PC-9 (cell line): ENCODE measurements at regions not wholly inside any gene's neighbourhood (a gene's known extent, or its start where the extent isn't known, plus 50 kb on each side); places are given as distances from the start of the nearest gene placed in this dataset.

Experiments
- BruUV-seq: library from RNA; stranded (reverse); fragments of 400-500 nt; replicated peaks from 2 replicates; lab custom pipeline; 2021; lab: Mats Ljungman, UMichigan
- CTCF ChIA-PET: fragments of 300-600 bp; sonication (Branson Sonifier 250); formaldehyde crosslinking; loops from one replicate; lab custom pipeline; 2022; ENCODE audit warnings: antibody characterized with exemption; lab: Charles Lee
- POLR2A ChIA-PET: fragments of 300-600 bp; sonication (Branson Sonifier 250); formaldehyde crosslinking; loops from one replicate; lab custom pipeline; 2022; ENCODE audit warnings: antibody characterized with exemption; ENCODE audit not compliant: unreplicated experiment; lab: Charles Lee
- DNase-seq, 2 experiments: peaks; one replicate each; pipeline versions ENCODE4 v3.0.0 to v3.0.0-alpha.2; 2015 to 2022; ENCODE audit warnings: mixed read lengths in 1 of 2
- H2AFZ ChIP-seq: fragments of 200-600 bp; sonication (generic); 2 replicates; pipeline ENCODE4 v1.8.1; 2017; ENCODE audit warnings: antibody characterized with exemption
- H3F3A ChIP-seq: fragments of 200-600 bp; sonication (generic); 2 replicates; pipeline ENCODE4 v1.8.1; 2017; ENCODE audit warnings: antibody characterized with exemption, mild to moderate bottlenecking, low read depth; ENCODE audit not compliant: insufficient read depth
- H3K27ac ChIP-seq: fragments of 200-600 bp; sonication (generic); 2 replicates; pipeline ENCODE4 v1.6.1; 2016; ENCODE audit warnings: mixed run types
- H3K27me3 ChIP-seq: fragments of 200-600 bp; sonication (generic); 2 replicates; pipeline ENCODE4 v1.6.1; 2016; ENCODE audit warnings: low read depth, mixed run types; ENCODE audit not compliant: insufficient read depth
- H3K36me3 ChIP-seq: fragments of 200-600 bp; sonication (generic); 2 replicates; pipeline ENCODE4 v1.6.1; 2016; ENCODE audit warnings: low read depth, mixed run types
- H3K4me1 ChIP-seq: fragments of 200-600 bp; sonication (generic); replicated peaks from 2 replicates; pipeline ENCODE4 v1.6.1; 2016; ENCODE audit warnings: mixed run types; ENCODE audit not compliant: insufficient read depth
- H3K4me2 ChIP-seq: fragments of 200-600 bp; sonication (generic); 2 replicates; pipeline ENCODE4 v1.6.1; 2017; ENCODE audit warnings: mixed run types
- H3K4me3 ChIP-seq: fragments of 200-600 bp; sonication (generic); 2 replicates; pipeline ENCODE4 v1.6.1; 2016; ENCODE audit warnings: mixed run types
- H3K79me2 ChIP-seq: fragments of 200-600 bp; sonication (generic); 2 replicates; pipeline ENCODE4 v1.6.1; 2017; ENCODE audit warnings: low read depth, mixed run types
- H3K9me2 ChIP-seq: fragments of 200-600 bp; sonication (generic); 2 replicates; pipeline ENCODE4 v1.8.1; 2017; ENCODE audit warnings: mild to moderate bottlenecking; ENCODE audit not compliant: insufficient read depth
- H3K9me3 ChIP-seq: fragments of 200-600 bp; sonication (generic); 2 replicates; pipeline ENCODE4 v1.8.1; 2016; ENCODE audit warnings: low read depth; ENCODE audit not compliant: insufficient read depth
- H4K20me1 ChIP-seq: fragments of 200-600 bp; sonication (generic); 2 replicates; pipeline ENCODE4 v1.8.1; 2017; ENCODE audit not compliant: insufficient read depth
- EZH2 ChIP-seq: fragments of 200-600 bp; sonication (generic); IDR thresholded peaks from 2 replicates; pipeline ENCODE4 v1.8.0; 2017; ENCODE audit warnings: antibody characterized with exemption, low read depth
- intact Hi-C: fragments of 100-400 bp; cut with micrococcal nuclease; formaldehyde crosslinking; loops from one replicate; pipeline ENCODE4 v1.10.0; 2022; ENCODE audit not compliant: unreplicated experiment
- TF ChIP-seq, protein P1 (sequence below): fragments of 200-600 bp; sonication (generic); conservative IDR thresholded peaks from 2 replicates; pipeline ENCODE4 v1.6.1; 2017; ENCODE audit warnings: mixed run types, antibody characterized with exemption, mild to moderate bottlenecking, moderate library complexity

GRCh38 chr20:16898433-16898832 is 150.3 kb downstream of the OTOR start:
- no TSS peak for BruUV-seq
- H3K27me3 ChIP-seq: peaks cover 7% of the 10 kb centered on the region; the same call in 1 of the 2 replicates

GRCh38 chr20:16902662-16903061 is 154.5 kb downstream of the OTOR start:
- CTCF ChIA-PET: no interaction called here
- H3K4me1 ChIP-seq: no peaks in the 10 kb centered on the region

More at GRCh38 chr20:16898433-16898832, 150.3 kb downstream of the OTOR start:
- H3K36me3 ChIP-seq: no peaks in the 10 kb centered on the region
- H3K9me2 ChIP-seq: no peaks in the 10 kb centered on the region
- TF ChIP-seq, protein P1, sequence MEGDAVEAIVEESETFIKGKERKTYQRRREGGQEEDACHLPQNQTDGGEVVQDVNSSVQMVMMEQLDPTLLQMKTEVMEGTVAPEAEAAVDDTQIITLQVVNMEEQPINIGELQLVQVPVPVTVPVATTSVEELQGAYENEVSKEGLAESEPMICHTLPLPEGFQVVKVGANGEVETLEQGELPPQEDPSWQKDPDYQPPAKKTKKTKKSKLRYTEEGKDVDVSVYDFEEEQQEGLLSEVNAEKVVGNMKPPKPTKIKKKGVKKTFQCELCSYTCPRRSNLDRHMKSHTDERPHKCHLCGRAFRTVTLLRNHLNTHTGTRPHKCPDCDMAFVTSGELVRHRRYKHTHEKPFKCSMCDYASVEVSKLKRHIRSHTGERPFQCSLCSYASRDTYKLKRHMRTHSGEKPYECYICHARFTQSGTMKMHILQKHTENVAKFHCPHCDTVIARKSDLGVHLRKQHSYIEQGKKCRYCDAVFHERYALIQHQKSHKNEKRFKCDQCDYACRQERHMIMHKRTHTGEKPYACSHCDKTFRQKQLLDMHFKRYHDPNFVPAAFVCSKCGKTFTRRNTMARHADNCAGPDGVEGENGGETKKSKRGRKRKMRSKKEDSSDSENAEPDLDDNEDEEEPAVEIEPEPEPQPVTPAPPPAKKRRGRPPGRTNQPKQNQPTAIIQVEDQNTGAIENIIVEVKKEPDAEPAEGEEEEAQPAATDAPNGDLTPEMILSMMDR: no peak
- no peak for TF ChIP-seq EZH2
- no peak overlapping the region for H3K4me2 ChIP-seq
- no peaks in the 10 kb centered on the region for H4K20me1 ChIP-seq
- H3K4me1 ChIP-seq: no peaks in the 10 kb centered on the region
- no peaks in the 10 kb centered on the region for H3K9me3 ChIP-seq
- ChIA-PET POLR2A (no interaction called here), CTCF (no interaction called here)
- H3K27ac ChIP-seq: no peak overlapping the region
- intact Hi-C loops: no loop called here
- no peak overlapping the region for H2AFZ ChIP-seq
- no peak for DNase-seq
- no peaks in the 10 kb centered on the region for H3K79me2 ChIP-seq
- no peaks in the 10 kb centered on the region for H3F3A ChIP-seq
- H3K4me3 ChIP-seq: no peak overlapping the region

DNA sequence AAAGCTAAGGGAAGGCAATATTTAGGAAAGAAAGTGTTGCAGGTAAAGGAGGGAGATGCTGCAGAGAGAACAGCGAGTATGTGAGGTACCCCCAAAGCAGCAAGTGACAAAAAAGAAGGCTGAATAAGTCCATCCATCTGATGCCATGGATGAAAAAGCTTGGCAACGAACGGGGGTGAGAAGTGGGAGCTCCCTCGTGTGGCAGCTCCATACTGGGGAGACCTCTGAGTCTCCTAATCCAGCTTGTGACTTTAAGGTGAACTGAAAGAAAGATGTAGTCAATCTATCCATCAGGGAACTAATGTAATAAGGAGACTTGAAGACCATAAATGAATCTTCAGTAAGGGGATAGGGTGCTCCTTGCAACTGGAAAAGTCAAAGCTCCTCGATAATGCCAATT is 156.6 kb downstream of the OTOR start:
- Histone ChIP-seq H4K20me1 (no peaks in the 10 kb centered on the region), H2AFZ (no peak overlapping the region), H3F3A (no peaks in the 10 kb centered on the region), H3K4me1 (no peaks in the 10 kb centered on the region), H3K9me2 (no peaks in the 10 kb centered on the region), H3K36me3 (no peaks in the 10 kb centered on the region), H3K79me2 (no peaks in the 10 kb centered on the region), H3K4me2 (no peak overlapping the region), H3K27ac (no peak overlapping the region), H3K9me3 (no peaks in the 10 kb centered on the region), H3K4me3 (no peak overlapping the region), H3K27me3 (no peaks in the 10 kb centered on the region)
- ChIA-PET POLR2A (no interaction called here), CTCF (no interaction called here)
- DNase-seq: no peak
- intact Hi-C loops: no loop called here
- BruUV-seq: no TSS peak
- TF ChIP-seq, protein P1: no peak

More at GRCh38 chr20:16902662-16903061, 154.5 kb downstream of the OTOR start:
- BruUV-seq: no TSS peak
- Histone ChIP-seq H3K79me2 (no peaks in the 10 kb centered on the region), H3K4me3 (no peak overlapping the region), H3K9me3 (no peaks in the 10 kb centered on the region), H2AFZ (no peak overlapping the region), H3K36me3 (no peaks in the 10 kb centered on the region), H3K27me3 (no peaks in the 10 kb centered on the region), H3K27ac (no peak overlapping the region), H3K4me2 (no peak overlapping the region), H3F3A (no peaks in the 10 kb centered on the region), H3K9me2 (no peaks in the 10 kb centered on the region), H4K20me1 (no peaks in the 10 kb centered on the region)
- POLR2A ChIA-PET: no interaction called here
- no peak for DNase-seq
- intact Hi-C loops: no loop called here
- TF ChIP-seq EZH2: no peak
- TF ChIP-seq, protein P1: no peak
